GM19324 (cell line): ENCODE measurements at regions not wholly inside any gene's neighbourhood (a gene's known extent, or its start where the extent isn't known, plus 50 kb on each side); places are given as distances from the start of the nearest gene placed in this dataset.
"Not testable (repeated sequence)": the region's sequence is repeated elsewhere in the genome, so short reads cannot be mapped to it uniquely, and the experiment has no call there.

Experiments used
- ATAC-seq: cut with Tn5 transposase; IDR thresholded peaks from one replicate; pipeline ENCODE4 v1.9.1; 2021; ENCODE audit warnings: mild to moderate bottlenecking, moderate library complexity; ENCODE audit not compliant: unreplicated experiment, low FRiP score

DNA sequence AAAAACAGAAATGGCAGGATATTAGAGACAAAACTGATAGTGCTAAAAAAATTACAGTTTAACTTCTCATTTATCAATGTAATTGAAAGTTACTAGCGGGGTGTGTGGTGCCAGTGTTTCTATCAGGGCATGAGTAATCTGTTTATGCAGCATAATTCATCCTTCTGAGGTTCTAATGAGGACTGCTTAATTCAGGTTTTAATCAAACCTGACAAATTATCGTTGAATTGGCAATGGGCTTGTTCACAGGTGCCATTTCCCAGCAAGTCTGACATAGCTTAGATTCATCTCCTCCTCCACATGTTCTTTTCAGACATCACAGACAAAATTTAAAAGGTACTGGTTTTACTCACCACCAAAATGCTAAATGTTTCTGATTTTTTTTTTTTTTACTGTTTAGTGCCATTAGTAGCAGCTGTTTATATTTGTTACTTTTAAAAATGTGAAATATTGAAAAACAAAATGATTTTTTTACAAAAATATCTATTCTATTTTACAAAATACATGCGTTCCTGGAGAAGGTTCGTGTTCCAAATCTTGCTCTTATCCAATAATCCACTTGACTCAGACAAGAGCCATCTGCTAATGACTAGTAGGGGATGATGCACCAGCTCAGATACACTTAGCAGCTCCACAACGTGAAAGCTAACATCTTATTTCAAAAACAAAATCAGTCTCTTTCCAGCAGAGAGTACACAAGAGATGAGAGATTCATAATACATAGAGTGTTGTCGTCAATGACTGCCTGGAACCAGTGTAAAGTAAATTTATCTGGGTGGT, 447.7 kb upstream of the DPPA4 start:
- no peak for ATAC-seq

DNA sequence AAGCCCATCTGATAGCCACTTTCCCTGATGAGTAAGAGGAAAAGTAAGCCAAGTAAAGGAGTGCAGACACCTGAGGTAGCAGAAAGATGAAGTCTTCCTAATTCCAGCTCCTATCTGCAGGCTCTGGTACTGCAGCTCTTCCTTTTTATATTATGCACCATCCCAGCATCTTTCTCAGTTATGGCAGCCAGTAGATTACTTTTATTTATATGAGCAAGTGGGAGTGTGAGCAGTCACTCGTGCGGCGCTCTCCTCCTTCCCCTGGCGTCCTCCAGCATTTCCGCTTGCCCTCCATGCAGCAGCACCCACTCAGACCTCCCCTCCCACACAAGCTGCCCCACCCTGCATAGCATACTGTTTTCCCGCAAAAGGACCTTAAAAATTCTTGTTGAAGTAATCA, 465.9 kb upstream of the DPPA4 start:
- no peak for ATAC-seq

DNA sequence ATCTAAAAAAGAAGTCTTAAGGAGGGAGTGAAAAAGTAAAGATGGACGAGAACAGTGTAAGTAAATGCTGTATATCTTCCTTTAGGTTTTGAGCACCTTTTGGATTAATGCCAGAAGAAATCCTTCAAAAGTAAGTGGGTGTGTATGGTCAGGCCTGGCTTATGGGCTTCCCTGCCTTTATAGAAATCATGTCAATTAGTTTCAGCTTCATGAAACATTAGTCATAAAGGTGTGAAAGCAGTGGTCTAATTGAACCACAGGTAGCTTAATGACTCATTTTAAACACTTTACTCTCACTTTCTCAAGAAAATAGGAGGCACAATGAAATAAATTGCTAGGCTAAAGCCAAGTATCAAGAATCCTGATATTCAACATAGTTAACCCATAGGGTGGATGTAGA, 467.4 kb upstream of the DPPA4 start:
- ATAC-seq = no peak

DNA sequence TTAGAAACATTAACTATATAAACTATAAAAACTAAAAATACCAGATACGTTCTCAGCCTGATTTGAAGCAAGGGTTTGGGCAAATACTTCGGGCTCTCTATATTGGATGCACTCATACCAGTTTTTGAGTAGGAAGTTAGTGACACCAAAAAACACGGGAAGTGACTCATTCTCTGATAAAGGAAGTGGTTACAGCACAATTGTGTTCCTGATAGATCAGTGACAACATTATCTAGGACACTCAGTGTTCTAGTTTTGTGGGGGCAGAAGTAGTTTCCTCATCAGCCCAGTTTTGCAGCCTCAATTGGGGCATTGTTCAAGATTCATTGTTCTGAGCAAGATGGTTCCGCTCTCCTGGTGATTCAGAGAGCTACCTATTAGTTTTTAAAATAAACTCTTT, 469.6 kb upstream of the DPPA4 start:
- ATAC-seq = no peak

DNA sequence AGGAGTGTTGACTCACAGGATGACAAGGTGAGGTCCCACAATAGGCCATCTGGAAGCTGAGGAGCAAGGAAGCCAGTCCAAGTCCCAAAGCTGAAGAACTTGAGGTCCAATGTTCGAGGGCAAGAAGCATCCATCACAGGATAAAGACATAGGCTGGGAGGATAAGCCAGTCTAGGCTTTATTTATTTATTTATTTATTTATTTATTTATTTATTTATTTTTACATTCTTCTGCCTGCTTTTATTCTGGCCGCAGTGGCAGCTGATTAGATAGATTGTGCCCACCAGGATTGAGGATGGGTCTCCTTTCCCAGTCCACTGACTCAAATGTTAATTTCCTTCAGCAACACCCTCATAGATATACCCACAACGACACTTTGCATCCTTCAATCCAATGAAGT, 472.2 kb upstream of the DPPA4 start:
- no peak for ATAC-seq

DNA sequence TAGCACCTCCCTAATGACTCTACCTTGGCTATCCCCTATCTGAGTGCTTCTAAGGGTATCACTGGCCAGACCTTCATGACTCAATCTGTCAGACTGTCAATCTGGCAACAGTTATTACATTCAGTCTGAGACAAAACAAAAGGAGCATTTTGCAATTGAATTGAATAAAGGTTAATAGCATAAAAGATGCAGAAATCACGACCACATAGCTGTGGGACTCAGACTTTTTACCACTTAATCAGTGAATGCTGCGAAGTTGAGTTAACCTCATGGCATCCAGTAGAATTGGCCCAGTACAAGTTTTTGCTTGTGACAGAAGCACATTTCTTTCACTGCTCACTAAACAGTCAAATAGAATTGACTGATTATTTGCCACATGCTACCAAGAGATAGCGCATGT, 480.7 kb upstream of the DPPA4 start:
- ATAC-seq = no peak

DNA sequence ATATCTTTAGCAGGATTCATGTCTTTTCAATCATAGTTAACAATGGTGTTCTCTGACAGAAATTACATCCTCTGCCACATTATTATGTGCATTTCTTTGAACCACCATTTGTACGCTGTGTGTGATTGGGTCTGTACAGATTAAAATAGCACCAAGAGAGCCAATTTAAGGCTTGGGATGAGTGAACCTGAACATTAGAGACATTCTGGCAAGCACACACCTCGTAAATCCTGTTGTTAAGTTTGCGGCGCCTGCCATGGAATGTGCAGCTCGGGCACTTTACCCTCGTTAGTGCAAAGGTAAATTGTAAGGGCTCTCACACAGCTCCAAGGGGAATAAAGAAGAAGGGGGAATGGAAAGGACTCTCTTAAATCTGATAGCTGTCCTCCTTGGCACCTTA, 482.4 kb upstream of the DPPA4 start:
- no peak for ATAC-seq

DNA sequence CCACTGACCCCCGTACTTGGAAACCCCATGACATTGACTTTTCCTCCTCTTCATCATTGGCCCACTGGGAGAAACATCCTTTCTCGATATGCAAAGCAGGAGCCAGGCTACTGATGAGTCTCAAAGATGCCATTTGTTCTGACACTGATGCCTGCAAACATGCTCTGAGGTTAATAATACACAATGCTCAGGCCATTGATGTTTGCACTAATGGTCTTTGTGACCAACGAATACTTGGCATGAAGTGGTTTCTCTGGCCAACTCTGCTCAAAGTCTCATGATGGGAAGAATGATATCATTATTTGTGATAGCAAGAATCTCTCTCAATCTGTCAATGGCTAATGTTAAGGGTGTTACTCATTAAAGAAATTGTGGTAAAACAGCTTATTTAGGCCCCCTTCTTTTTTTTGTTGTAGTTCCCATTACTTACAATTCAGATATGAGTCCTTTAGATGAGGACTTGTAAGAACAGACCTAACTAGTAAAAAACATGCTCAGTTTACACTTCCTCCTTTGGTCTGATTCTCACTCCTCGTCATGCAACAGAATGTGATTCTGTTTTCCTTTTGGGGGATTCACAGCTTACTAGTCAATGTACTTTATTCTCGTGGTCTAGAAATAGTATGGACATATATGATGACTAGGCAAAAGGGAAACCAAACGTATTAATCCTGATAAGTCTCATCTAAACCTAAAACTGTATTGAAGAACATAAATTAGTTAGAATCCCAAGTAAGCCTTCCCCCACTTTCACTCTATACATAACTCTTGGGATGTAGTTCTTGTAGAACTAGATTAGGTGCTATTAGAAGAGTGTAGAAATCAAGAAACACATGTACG, 488.8 kb upstream of the DPPA4 start:
- ATAC-seq = no peak

DNA sequence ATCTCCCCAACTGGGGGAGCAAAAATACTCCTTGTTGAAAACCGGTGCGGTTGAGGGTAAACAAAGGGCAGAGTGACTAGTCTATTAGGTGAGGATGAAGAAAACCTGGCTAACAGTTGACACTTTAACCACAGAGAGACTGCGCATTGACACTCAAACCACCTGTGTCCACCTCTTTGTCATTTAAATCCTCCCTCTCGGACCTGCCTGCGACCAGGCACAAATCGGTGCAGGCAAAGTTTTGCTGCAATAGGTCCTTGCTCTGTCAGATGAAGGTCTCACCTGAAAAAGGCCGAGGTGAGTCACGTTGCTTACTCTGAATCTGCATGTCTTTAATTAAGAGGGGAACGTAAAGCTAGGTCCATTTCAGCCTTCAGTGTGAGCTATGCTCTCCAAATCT, 494.1 kb upstream of the DPPA4 start:
- ATAC-seq = no peak

DNA sequence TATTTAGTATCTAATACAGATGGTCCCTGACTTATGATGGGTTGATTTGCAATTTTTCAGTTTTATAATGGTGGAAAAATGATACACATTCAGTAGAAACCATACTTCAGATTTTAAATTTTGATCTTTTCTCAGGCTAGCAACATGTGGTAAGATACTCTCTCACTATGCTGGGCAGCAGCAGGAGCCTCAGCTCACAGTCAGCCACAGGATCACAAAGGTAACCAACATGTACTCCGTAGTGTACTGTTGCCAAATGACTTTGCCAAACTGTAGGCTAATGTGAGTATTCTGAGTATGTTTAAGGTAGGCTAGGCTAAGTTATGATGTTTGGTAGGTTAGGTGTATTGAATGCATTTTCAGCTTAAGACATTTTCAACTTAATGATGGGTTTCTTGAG, 498.6 kb upstream of the DPPA4 start:
- ATAC-seq = no peak

DNA sequence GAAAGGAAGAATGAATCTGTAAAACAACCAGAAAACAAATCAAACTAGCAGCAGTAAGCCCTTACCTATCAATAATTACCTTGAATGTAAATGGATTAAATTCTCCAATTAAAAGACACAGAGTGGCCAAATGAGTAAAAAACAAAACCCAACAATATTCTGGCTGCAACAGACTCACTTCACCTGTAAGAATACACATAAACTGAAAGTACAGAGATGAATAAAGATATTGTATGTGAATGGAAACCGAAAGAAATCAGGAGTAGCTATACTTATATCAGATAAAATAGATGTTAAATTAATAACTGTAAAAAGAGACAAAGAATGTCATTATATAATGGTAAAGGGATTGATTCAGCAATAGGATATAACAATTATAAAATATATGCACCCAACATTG, 514.5 kb upstream of the DPPA4 start:
- ATAC-seq = no peak

DNA sequence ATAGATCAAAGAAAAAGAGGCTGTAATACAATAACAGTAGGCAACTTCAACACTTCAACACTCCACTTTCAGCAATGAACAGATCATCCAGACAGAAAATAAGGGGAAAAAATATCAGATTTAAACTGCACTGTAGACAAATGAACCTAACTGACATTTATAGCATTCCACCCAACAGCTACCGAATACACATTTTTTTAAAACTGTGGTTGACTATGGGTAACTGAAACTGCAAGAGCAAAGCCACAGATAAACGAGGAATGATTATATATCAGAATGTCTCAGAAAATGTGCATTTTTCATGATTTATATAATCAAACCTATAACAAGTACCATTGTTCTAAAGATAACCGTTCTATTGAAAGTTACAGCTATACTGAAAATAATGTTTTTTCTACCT, 514.9 kb upstream of the DPPA4 start:
- no peak for ATAC-seq

DNA sequence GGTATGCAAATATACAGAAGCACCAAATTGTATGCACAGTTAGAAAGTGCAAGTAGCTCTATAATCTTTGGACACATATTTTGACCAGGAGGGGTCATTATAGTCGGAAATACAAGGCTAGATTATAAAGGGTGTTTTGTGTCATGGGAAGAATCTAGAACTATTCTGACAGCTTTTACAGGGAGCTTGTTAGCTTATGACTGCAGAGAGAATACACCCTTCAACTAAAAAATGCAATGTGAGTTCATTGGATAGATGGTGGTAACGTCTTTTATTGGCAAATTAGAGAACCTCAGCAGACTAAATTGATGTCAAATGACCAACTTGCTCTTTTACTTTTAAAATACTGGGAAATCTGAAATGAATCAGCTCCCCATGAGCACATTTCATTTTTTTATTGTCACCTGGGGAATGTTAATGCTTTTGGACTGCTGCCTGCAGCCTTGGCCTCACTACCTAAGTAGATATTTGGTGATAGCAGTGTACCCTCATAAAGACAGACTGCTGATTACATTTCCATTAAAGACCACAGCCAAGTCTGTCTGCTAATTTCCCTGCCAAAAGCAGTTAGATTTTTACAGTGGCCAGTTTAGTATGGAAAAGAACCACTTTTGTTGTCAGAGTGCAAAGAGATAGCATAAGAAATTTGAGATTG, 515.9 kb upstream of the DPPA4 start:
- ATAC-seq = no peak

DNA sequence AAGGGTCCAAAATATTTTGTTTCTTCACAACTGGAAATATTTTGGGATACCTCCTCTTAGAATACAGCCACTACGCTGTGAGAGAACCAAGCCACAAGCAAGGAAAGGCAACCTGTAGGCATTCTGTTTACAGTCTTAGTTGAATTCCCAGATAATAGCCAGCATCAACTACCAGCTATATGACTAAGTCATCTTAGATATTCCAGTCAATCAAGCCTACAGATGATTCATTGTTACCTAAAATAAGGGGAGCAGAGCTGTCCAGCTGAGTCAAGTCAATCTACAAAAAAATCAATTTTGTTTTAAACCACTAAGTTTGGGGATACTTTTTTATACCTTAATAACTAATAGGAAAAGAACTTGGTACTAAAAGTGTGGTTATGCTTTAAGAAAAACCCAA, 526.4 kb upstream of the DPPA4 start:
- ATAC-seq = no peak

DNA sequence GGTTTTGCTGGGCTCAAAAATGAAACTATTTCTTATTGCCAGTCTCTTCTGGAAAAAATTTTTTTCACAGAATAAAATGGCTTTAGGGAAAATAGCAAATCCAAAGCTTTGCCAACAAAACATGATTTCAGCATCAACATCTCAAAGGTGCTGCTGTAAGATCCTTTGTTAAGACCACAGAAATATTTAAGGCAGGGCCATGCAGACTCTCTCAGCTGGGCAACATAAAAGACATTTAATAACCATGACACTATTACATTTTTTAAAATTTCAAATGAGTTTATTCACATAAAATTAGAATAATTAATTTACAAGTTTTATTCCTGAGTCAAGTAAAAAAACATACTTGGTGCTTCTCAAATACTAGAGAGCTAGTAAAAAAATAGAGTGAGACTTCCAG, 527.1 kb upstream of the DPPA4 start:
- ATAC-seq = no peak

DNA sequence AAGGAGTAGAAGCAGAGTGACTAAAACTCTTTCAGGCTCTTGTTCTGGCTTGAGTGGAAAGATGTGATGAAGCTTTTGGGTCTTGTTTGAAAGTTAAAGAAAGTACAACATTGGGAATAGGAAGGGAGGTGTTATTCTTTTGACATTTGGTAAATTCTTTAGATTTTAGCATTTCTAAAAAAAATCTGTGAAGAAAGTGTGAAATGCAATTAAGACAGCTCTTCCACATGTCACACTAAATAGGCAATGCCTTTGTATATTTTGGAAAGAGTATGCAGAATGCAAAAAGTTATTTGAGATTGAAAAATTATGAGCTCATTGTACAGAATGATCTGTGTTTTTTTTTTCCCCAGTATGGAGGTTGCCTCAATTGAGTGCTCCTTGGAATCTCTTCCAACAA, 532.2 kb upstream of the DPPA4 start:
- no peak for ATAC-seq

DNA sequence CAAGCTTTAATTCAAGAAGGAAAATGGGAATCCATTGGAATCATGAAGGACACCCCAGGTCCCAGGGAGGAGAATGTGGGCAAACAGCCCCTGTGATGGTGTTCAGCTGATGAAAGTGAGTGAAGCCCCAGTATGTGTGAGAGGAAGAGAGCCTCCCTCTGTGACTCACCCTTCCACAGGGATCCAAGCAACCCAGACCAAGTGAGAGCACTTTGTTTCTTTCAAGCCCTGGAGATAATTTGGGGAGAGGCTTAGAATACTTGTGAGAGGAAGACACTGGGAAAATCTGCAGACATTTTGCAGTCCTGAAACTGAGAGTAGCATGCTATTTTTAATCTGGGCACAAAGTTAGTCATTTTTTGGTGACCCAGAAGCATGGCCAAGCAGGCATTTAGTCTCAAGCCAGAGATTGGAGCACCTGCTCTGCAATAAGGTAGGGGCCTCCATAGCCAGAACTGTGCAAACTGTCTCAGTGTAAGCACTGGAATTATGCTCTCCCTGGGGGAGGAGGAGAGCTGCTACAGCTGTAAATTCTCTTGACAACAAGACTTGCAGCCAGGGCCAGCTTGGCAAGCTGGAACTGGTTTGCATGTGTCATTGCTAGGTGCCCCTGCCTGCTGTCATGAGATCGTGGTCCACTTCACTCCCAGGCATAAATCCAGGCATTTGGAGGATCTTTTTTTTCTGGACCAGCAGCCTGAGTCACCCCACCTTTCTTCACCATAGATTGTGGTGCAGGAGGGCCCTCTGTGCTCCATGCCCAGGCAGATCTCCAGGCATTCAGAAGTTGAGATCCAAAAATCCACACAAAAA, 537.8 kb upstream of the DPPA4 start:
- ATAC-seq = no peak

DNA sequence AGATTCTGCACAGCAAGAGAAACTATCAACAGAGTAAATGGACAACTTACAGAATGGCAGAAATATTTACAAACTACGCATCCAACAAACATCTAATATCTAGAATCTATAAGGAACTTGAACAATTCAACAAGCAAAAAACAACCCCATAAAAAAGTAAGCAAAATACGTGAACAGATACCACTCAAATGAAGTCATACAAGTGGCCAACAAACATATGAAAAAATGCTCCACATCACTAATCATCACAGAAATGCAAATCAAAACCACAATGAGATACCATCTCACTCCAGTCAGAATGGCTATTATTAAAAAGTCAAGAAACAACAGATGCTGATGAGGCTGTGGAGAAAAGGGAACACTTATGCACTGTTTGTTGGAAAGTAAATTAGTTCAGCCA, 540.3 kb upstream of the DPPA4 start:
- ATAC-seq = not testable (repeated sequence)

DNA sequence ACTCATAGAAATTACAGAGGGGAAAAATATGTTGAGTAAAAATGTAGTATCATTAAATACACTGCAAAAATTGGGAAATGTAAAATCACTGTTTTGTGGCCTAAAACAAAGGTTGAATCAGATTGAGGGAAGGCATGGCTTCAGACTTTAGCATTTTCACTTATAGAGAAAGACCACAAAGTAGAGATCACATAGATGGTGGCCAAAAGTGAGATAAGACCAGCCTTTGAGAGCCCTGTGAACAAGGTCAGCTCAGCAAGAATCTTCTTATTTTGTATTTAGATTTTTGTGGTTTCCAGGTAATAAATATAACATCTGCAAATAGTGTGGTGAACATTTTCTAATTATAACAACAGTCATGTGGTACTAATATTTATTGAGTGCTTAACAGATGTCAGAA, 544.8 kb upstream of the DPPA4 start:
- no peak for ATAC-seq

DNA sequence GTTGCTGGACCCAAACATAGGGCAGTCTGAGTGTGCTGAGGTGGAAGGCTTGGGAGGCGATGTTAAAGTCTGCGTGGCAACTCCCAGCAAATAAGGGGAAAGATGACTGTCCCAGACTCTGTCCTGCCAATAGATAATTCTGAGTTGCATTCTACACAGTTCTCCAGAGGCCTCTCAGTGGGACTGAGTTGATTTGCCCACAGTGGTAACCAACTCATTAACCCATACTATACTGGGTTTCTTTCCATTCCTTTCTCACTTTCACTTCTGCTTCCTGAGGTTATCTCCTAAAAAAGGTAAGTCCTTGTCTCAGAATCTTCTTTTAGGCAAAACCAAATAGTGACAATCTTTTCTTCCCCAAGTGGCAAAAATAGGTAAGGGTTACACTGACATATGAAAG, 549.9 kb upstream of the DPPA4 start:
- ATAC-seq = no peak

DNA sequence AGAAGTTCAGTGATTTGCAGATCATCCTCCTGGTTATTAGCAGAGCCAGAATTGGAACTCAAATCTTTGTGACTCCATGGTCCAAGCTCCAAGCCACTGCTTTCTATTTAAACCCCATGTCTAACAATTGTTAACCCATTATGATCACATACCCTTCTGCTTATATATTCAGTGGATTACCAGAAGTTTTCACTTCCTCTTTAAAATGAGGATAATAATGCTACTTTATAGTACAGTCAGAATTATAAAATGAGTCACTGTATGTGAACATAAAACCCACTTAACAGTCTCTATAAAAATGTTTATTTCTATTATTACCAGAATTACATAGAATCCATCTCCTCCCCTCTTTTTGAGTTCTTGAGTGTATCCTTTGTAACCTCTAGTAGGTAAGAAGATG, 550.7 kb upstream of the DPPA4 start:
- no peak for ATAC-seq
